Calu3 (cell line): ENCODE measurements at regions not wholly inside any gene's neighbourhood (a gene's known extent, or its start where the extent isn't known, plus 50 kb on each side); places are given as distances from the start of the nearest gene placed in this dataset.

ENCODE experiments used
- BruUV-seq: library from RNA; stranded (reverse); fragments of 400-500 nt; replicated peaks from 2 replicates; lab custom pipeline; 2021; lab: Mats Ljungman, UMichigan
- CTCF ChIA-PET: fragments of 300-600 bp; sonication (Branson Sonifier 250); formaldehyde crosslinking; loops from one replicate; lab custom pipeline; 2022; ENCODE audit warnings: antibody characterized with exemption; lab: Charles Lee
- DNase-seq: peaks from one replicate; pipeline ENCODE4 v3.0.0; 2022
- H3K27ac Mint-ChIP-seq: one replicate; pipeline ENCODE4 v1.8.0; 2022; ENCODE audit warnings: mixed read lengths; ENCODE audit not compliant: unreplicated experiment
- H3K27me3 Mint-ChIP-seq: one replicate; pipeline ENCODE4 v1.8.0; 2022; ENCODE audit warnings: mixed read lengths; ENCODE audit not compliant: unreplicated experiment
- H3K36me3 Mint-ChIP-seq: one replicate; pipeline ENCODE4 v1.8.0; 2022; ENCODE audit warnings: mild to moderate bottlenecking, moderate library complexity, mixed read lengths; ENCODE audit not compliant: insufficient read depth, unreplicated experiment
- H3K4me1 Mint-ChIP-seq: one replicate; pipeline ENCODE4 v1.8.0; 2022; ENCODE audit warnings: mild to moderate bottlenecking, low read depth, mixed read lengths; ENCODE audit not compliant: unreplicated experiment
- H3K4me3 Mint-ChIP-seq: one replicate; pipeline ENCODE4 v1.8.0; 2022; ENCODE audit warnings: mild to moderate bottlenecking, low read depth, moderate library complexity, mixed read lengths; ENCODE audit not compliant: unreplicated experiment
- H3K9me3 Mint-ChIP-seq: one replicate; pipeline ENCODE4 v1.8.0; 2022; ENCODE audit warnings: low read depth, mixed read lengths; ENCODE audit not compliant: unreplicated experiment
- CTCF ChIP-seq: fragments of 200-600 bp; IDR thresholded peaks from one replicate; pipeline ENCODE4 v1.8.0; 2022; ENCODE audit warnings: antibody characterized with exemption; ENCODE audit not compliant: unreplicated experiment
- intact Hi-C: fragments of 100-400 bp; cut with micrococcal nuclease; formaldehyde crosslinking; loops from one replicate; pipeline ENCODE4 v1.10.0; 2022; ENCODE audit not compliant: unreplicated experiment

DNA sequence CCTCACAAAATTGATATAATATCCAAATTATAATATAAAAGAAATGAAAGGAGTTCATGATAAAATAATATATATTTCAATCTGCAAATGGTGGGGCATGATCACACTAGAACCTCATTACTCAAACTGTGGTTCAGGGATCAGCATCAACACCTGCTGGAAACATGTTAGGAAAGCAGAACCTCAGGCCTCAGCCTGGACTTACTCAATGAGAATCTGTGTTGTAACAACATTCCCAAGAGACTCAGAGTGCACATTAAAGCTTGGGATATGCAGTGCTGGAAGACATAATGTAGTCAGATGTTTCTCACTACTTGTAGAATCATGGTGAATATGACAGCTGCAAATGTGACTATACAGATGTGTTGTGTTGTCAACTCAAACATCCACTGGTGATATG, 81.7 kb upstream of the ITPRID1 start:
- no peak for TF ChIP-seq CTCF
- BruUV-seq, result no TSS peak
- no peak overlapping the region for H3K27ac Mint-ChIP-seq
- intact Hi-C loops, result no loop called here
- H3K9me3 Mint-ChIP-seq, result peaks cover 3% of the 10 kb centered on the region
- no peak for DNase-seq
- CTCF ChIA-PET, result interaction anchor here (0.8 kb wide), 1 partner anchor 11 kb away, joined by 3 read pairs; no protein-coding TSS in a partner anchor
- H3K4me1 Mint-ChIP-seq, result peaks cover 17% of the 10 kb centered on the region
- H3K27me3 Mint-ChIP-seq, result no peaks in the 10 kb centered on the region
- no peak overlapping the region for H3K4me3 Mint-ChIP-seq
- H3K36me3 Mint-ChIP-seq, result no peaks in the 10 kb centered on the region

- CTCF ChIA-PET, result interaction anchor here (0.8 kb wide), 1 partner anchor 10 kb away, joined by 3 read pairs; no protein-coding TSS in a partner anchor
- peaks cover 17% of the 10 kb centered on the region for H3K4me1 Mint-ChIP-seq
- TF ChIP-seq CTCF, result no peak
- intact Hi-C loops, result no loop called here
- no TSS peak for BruUV-seq
- H3K27ac Mint-ChIP-seq, result no peak overlapping the region
- no peak overlapping the region for H3K4me3 Mint-ChIP-seq
- H3K36me3 Mint-ChIP-seq, result no peaks in the 10 kb centered on the region
- peaks cover 3% of the 10 kb centered on the region for H3K9me3 Mint-ChIP-seq
- H3K27me3 Mint-ChIP-seq, result no peaks in the 10 kb centered on the region
- DNase-seq, result no peak
Measured at GRCh38 chr7:31432836-31433340, 81.0 kb upstream of the ITPRID1 start.

DNA sequence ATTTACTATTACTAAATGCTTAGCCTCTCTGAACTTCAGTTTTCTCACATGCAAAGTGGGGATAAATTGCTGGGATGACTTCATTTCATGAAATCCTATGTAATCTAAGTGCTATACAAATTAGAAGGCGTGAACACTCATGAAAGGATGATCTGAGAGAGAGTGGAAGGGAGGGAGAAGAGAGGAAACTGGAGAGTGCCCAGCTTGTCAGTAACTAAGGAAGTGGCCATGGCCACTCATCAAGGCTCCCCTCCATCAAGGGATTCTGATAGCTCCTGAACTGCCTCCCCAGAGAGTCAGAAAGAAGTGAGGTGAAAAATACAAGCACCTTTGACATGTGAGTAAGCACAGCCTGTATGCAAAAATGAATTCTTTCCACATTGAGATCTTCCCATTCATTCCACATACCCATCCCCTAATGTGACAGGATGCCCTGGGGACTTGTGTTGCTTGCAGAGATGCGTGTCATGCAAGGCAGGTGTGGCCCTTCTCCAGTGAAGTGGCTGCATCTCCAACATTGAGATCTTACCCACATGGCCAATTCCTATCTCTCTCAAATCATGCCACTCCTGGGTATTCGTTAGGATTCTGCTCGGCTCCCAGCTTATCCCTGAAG, 76.5 kb upstream of the ITPRID1 start:
- BruUV-seq, result no TSS peak
- Mint-ChIP-seq H3K4me1 (peaks cover 25% of the 10 kb centered on the region), H3K27me3 (no peaks in the 10 kb centered on the region), H3K36me3 (no peaks in the 10 kb centered on the region), H3K4me3 (no peak overlapping the region), H3K27ac (no peak overlapping the region), H3K9me3 (peaks cover 3% of the 10 kb centered on the region)
- intact Hi-C loops, result no loop called here
- DNase-seq, result no peak
- CTCF ChIA-PET, result no interaction called here
- TF ChIP-seq CTCF, result no peak

- no peak overlapping the region for H3K27ac Mint-ChIP-seq
- no peak for TF ChIP-seq CTCF
- intact Hi-C loops, result no loop called here
- CTCF ChIA-PET, result no interaction called here
- no peaks in the 10 kb centered on the region for H3K36me3 Mint-ChIP-seq
- H3K9me3 Mint-ChIP-seq, result peaks cover 3% of the 10 kb centered on the region
- no peak for DNase-seq
- BruUV-seq, result no TSS peak
- peaks cover 22% of the 10 kb centered on the region for H3K4me1 Mint-ChIP-seq
- H3K4me3 Mint-ChIP-seq, result no peak overlapping the region
- H3K27me3 Mint-ChIP-seq, result no peaks in the 10 kb centered on the region
Measured at GRCh38 chr7:31439165-31439564, 74.7 kb upstream of the ITPRID1 start.
